ENCODE measurements at regions not wholly inside any gene's neighbourhood (a gene's known extent, or its start where the extent isn't known, plus 50 kb on each side); places are given as distances from the start of the nearest gene placed in this dataset.

DNA sequence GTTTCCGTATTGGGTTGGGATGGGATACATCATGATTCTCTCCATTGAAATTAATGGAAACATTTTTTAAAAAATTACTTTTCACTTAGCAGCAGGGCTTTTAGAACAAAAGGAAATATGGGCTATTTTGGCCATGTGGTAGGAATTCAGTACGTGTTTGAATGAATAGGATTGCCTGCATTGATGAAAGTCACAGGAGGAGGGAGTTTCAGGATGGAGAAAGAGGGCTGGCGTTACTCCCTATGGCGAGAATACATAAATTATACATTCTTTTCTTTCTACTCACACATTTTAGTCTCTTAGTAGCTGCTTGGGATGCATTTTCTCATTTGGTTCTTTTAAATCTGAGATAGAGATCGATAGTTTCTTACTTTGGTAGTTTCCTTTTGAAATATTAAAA, 100.3 kb upstream of the PDHA1 start:
- no peak for TF ChIP-seq EZH2 (IDR thresholded peaks at IDR 0.05; ENCODE audit: borderline replicate concordance, low read depth, low read length, poor library complexity, severe bottlenecking)
- TF ChIP-seq, protein P1, sequence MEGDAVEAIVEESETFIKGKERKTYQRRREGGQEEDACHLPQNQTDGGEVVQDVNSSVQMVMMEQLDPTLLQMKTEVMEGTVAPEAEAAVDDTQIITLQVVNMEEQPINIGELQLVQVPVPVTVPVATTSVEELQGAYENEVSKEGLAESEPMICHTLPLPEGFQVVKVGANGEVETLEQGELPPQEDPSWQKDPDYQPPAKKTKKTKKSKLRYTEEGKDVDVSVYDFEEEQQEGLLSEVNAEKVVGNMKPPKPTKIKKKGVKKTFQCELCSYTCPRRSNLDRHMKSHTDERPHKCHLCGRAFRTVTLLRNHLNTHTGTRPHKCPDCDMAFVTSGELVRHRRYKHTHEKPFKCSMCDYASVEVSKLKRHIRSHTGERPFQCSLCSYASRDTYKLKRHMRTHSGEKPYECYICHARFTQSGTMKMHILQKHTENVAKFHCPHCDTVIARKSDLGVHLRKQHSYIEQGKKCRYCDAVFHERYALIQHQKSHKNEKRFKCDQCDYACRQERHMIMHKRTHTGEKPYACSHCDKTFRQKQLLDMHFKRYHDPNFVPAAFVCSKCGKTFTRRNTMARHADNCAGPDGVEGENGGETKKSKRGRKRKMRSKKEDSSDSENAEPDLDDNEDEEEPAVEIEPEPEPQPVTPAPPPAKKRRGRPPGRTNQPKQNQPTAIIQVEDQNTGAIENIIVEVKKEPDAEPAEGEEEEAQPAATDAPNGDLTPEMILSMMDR (conservative IDR thresholded peaks at IDR 0.05; ENCODE audit: low read depth, low read length) = no peak

Measured in A673 (cell line).